Activated CD8-positive, alpha-beta memory T cell treated with anti-CD3 and anti-CD28 coated beads for 36 hours (primary cell): ENCODE measurements at regions not wholly inside any gene's neighbourhood (a gene's known extent, or its start where the extent isn't known, plus 50 kb on each side); places are given as distances from the start of the nearest gene placed in this dataset.

ENCODE experiments used
- CTCF ChIA-PET: fragments of 350-600 bp; sonication (Branson Sonifier 250); formaldehyde crosslinking; loops from one replicate; lab custom pipeline; 2021; ENCODE audit warnings: antibody characterized with exemption; lab: Charles Lee
- POLR2A ChIA-PET: fragments of 350-600 bp; sonication (Branson Sonifier 250); formaldehyde crosslinking; loops from one replicate; lab custom pipeline; 2021; ENCODE audit warnings: antibody characterized with exemption; lab: Charles Lee

DNA sequence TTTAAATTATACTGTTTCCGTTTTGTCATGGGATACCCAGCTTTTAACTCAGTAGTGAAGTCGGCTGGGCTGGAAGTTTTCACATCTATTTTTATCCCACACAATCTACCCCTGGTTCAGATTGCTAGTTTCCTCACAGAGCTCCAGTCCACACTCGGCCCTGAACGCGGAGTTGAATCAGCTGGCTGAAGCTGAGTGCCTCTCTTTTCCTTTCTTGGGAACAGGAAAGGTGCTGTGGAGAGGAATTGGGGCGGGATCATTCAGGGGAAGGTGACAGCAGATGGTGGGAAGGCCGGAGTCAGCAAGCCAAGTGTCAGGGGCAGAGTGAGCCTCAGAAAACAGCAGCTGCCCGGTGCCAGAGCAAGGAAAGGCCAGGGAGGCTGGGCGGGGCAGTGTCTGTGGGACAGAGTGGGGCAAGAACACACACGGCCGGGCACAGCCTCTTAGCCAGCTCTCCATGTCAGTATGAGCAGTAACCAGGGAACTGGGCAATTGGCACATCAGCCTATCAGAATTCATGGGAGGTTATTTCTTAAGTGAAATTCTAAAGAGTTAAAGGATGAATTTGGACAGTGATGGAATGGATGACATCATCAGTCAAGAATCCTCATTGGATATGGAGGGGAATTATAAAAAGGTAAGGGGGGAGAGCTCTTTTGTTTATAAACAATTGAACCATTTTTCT is 135.7 kb upstream of the IL12A start:
- CTCF ChIA-PET: no interaction called here
- POLR2A ChIA-PET: no interaction called here

DNA sequence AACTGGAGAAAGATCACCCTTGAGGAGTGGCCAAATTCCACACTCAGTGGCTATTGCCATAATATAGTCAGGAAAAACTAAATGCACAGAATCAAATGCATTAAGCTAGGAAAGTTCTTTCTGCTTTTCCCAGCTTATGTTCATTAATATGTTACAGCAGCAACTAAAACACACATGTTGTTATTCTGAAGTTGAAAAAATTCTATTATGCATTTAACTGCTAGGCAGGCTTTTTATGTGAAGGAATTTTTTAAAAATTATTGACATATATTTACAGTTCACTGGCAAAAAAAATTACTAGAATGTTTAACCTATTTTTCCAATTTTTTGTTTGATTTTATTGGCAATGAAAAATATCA is 135.2 kb upstream of the IL12A start:
- ChIA-PET POLR2A (no interaction called here), CTCF (no interaction called here)

DNA sequence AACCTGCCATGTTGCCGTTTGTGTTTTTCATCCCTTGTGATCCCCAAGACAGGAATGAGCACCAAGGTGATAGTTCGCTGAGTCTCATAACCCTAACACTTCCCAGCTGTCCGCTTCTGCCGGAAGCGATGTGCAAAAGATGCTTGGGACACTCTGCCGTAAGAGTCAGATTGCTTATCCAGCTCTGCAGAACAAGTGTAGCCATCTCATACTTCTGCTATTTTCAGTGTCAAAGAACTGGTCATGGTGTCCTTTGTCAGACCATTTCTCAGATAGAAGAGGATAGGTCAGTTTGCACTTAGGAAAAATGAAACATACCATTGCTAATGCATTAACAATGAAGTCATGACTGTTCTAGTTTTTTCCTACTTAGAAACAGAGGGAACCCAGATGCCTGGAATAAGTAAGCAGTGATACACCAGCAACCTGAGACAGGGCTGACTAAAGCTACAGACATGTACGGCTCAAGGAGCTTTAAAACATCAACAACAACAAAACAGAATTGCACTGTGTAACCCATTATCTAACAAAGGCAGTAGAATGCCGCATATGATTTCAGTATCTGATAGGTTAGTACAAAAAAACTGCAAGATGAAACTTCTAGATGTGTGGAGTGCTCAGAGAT is 134.0 kb upstream of the IL12A start:
- ChIA-PET POLR2A (no interaction called here), CTCF (interaction anchor here (0.9 kb wide), 1 partner anchor 26 kb away, joined by 3 read pairs; no protein-coding TSS in a partner anchor)

DNA sequence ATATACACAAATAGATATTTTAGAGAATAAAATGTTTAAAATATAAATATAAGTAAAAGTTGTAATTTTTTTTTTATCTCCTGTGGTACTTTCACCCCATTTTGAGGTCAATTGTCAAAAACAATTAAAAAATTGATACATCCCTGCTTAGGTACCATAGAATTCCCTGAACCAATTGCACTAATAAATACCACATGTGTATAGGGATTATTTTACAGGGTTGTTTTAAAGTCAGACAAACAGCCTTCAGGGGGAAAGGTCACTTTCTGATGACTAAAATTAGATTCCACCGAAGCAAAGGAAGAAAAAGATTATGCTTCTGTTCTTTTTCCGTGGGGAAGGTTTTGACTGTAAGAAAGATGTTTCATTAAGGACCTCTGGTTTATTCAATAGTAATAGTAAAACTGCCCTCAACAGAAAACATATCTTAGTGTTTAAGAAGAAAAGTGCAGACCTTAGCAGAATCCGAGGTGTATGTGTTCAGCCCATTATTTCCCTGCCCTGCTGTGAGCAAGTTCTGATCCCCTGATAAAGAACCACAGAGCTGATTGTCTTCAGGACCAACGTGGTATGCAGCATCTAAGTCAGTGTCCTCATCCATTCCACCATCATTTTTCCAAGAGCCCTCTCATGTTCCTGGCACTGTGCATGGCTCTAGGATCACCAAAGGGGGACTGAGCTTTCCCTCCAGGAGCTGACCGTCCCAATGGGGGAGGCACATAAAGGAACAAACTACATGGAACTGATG is 132.9 kb upstream of the IL12A start:
- ChIA-PET POLR2A (no interaction called here), CTCF (no interaction called here)

DNA sequence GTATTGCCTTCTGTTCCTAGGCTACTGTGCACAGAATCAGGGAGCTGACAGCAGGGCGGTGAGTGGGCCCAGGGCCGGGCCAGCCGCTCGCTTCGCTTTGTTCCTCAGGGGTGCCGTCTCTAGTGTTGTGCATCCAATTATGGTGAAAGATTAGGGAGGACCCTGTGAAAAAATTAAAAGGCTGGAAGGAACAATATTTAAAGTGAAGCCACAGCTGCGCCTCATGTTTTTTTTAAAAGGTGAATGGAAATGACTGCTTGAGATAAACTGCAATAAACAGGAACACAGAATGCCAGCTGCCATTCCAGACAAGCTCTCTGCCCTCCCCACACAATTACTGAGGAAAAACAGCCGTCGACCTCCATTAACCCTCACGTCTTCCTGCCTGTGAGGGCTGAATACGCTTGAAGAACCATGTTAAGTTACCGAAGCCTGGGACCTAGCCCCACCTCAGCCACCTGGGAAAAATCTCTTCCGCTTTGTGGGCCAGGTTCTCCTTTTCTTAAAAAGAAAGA is 132.0 kb upstream of the IL12A start:
- ChIA-PET POLR2A (no interaction called here), CTCF (no interaction called here)

DNA sequence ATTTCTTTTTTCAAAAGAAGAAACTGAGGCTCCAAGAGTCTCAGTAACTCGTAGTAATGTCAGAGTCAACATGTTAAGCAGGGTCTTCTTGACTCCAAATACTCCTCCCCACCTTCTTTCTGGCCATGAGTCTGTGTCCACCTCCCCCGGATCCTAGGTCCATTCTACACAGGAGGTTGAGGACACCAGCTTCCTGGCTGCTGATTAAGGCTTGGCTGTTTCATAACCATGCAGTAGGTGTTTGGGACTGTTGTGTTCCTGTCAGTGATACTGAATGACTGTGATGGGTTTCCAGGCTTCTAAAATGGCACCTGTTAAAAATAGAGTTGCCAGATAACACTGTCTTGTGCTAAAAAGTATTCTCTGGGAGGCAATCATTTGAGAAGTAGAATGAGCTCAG is 130.8 kb upstream of the IL12A start:
- ChIA-PET POLR2A (no interaction called here), CTCF (no interaction called here)

DNA sequence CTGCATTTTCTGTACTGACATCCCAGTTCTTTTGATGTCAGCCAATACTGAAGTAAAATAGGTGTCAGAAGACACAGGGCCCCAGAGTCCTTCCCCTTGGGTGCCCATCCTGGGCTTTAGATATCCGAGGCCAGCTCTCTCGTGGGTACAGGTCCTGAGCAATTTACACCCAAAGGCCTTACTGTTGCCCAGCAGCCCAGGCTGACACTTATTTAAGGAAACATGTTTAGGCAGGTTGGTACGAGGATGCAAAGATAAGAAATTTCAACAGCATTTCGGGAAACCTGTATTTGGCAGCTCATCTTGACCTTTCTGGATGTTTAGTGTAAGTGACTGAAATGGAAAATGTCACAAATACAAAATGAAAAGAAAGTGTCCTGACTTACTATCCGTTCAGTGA is 130.0 kb upstream of the IL12A start:
- CTCF ChIA-PET: no interaction called here
- POLR2A ChIA-PET: no interaction called here

DNA sequence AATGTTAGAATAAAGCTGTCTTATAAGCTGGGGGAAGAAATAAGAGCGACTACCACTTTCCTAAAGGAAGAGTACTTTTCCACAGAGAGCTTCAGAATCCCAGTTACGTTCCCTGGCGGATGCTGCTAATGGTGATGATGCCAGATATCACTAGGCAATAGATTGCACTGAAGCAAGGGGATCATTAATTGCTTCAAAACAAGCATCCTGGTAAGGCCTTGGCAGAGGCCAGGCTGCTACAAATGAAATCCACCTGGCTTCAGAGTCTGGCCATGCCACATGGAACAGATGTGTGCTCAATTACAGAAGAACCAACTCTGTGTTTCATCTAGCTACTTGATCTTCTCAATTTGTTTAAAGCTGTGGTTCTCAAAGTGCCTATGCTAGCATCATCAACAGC is 129.2 kb upstream of the IL12A start:
- CTCF ChIA-PET: no interaction called here
- POLR2A ChIA-PET: no interaction called here

DNA sequence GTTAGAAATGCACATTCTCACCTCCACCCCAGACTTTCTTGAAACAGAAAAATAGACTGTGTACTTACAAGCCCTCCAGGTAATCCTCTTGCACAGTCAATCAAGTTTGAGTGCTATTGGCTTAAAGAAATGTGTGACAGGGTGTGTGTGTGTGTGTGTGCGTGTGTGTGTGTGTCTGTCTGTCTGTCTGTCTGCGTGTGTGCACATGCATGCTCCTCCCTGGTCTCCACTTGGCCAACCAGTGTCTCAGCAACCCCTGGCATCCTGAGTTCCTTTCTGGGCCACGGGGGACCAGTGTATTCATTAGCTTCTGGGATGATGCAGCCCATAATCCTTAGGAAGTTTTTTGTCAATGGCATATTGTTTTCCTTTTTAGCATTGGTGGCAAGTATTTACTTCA is 128.8 kb upstream of the IL12A start:
- CTCF ChIA-PET: interaction anchor here (0.7 kb wide), 1 partner anchor 15 kb away, joined by 4 read pairs; no protein-coding TSS in a partner anchor

DNA sequence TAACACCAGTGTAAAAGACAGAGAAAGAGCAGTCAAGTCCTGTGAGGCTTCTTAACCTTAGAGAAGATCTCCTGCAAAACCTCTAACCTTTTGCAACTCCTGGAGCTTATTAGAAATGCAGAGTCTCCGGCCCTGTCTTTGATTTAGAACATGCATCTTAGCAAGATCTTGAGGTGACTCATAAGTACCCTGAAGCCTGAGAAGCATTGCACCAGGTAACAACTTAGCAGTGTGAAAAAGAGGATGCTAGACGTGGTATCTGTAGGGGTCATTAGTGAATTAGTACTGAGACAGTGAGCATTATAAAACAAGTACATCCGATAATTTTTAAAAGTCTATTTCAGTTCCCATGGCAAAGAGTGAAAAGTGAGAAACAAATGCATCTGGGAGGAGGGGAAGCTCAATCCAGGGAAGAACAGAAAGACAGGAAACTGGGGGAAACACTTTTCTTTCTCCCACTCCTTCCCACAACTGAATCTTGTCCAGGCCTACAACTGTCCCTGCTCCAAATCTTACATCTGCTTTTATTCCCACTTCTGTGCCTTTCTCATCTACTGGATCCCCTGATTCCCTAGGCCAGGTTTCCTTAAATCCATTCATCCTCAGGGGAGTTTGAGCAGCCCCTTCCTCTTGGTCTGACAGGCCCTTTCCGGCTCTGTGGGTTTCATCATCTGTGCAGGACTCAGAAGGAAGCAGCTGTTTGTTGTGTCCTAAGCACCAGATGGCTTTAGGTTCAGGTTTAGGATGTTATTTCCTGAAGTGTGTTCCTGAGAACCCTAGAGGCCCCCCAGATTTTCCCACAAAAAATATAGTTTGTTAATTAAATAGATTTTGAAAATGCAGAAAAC is 128.1 kb upstream of the IL12A start:
- ChIA-PET CTCF (interaction anchor here (0.7 kb wide), 1 partner anchor 16 kb away, joined by 4 read pairs; no protein-coding TSS in a partner anchor), POLR2A (no interaction called here)

More for the DNA sequence above, 128.8 kb upstream of the IL12A start:
- POLR2A ChIA-PET: no interaction called here

DNA sequence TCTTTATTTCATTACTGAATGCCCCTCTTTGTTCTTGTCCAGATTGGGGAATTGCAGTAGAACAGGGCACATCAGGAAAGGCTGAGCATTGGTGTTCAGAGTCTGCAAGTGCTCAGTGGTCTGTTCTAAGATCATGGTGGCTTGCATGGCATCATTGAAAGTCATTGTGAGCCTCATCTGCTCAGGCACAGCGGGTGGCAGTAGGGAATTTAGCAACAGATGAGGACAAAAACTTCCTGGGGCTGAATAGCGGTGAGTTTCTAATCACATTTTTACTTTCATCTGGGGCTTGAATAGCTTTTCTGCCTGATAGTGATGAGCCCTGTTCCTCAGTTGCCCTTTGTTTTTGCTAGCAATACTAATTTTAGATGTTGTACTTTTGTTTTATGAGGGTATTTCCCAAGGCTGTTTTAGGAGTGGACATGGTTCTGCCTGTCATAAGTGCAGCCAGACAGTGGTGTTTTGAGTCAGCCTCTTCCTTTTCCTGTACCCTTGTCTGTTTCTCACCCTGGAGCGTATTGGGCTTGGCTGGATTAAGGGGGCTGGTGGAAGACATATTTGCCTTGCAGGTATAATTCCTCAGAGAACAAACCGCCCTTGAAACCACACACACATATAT is 127.2 kb upstream of the IL12A start:
- ChIA-PET POLR2A (no interaction called here), CTCF (no interaction called here)

DNA sequence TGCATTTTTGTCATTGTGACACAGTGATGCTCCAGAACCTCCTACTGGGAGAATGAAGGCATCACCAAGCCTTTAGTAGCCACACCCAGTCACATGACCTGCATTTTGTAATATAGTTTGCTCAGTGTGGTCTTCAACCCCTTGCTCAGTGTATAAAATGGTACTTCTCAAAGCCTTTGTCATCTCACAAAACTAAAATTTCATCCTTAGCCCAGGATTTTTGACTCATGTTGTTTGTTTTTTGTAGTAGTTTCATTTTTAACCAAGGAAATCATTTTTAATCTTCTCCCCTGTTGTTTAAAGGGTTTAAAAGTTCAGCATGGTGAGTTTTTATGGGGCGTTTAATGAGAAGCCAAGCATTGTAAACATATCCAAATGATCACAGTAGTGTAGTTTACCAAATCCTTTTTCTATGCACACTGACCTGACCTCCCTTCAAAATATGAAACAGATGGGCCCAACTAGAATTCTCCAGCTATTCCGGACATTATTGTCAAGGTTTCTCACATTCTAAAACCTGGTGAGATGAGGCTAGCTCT is 123.5 kb upstream of the IL12A start:
- CTCF ChIA-PET: no interaction called here
- POLR2A ChIA-PET: no interaction called here

DNA sequence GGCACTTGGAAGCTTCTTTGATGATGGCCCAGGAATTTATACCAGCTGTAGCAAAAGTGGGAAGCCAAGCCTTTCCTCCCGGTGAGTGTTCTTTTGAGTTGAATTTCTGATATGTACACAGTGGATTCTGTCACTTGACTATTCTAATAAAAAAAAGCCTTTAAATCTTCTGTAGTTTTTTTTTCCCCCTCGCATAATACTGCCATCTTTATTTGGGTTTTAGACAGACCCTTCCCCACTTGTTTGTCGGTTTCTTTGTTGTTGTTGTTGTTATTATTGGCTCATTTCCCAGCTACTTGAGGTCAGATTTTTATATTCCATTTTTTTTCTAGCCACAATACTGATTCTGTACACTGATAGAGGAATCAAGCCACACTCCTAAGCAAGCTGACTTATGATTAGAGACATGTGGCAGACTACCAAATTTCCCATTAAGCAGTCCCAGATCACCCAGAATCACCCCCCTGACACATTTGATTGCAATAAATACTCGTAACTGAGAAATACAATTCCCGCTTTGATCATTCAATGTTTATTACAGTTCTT is 122.4 kb upstream of the IL12A start:
- CTCF ChIA-PET: interaction anchor here (0.5 kb wide), 1 partner anchor 623 kb away, joined by 3 read pairs; no protein-coding TSS in a partner anchor
- POLR2A ChIA-PET: no interaction called here

DNA sequence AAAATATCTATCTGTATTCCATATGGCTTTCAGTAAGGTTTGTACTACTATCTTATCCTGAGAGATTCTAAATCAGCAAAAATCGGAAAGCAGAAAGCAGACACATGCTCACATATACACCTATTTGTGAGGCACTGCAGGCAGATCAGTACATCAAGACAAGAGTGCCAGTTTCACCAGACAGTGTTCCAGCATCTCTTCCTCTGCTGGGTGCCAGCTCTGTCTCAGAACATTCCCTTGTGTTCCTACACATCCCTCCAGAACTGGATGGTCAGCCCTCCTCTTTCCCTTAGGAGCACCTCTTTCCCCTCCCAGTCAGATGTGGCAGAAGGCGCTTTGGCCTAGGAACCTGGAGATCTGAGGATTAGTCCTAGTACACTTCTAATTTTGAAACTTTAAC is 121.3 kb upstream of the IL12A start:
- ChIA-PET POLR2A (no interaction called here), CTCF (no interaction called here)

DNA sequence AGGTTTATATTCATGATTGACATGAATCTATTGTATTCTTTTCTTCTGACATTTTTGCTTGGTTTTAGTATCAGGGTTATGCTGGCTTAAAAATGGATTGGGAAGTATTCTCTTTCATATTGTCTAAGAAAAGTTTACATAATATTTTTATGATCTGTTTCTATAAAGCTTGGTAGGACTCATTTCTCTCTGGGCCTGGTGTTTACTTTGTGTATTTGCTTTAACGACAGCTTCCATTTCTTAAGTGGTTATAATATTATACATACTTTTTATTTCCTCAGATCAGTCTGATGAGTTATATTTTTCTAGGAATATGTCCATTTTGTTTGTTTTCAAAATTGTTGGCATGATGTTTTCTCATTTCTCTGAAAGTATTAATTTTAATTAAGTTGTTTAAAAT is 117.9 kb upstream of the IL12A start:
- ChIA-PET CTCF (no interaction called here), POLR2A (interaction anchor here (0.5 kb wide), 1 partner anchor 587 kb away, joined by 3 read pairs; no protein-coding TSS in a partner anchor)

DNA sequence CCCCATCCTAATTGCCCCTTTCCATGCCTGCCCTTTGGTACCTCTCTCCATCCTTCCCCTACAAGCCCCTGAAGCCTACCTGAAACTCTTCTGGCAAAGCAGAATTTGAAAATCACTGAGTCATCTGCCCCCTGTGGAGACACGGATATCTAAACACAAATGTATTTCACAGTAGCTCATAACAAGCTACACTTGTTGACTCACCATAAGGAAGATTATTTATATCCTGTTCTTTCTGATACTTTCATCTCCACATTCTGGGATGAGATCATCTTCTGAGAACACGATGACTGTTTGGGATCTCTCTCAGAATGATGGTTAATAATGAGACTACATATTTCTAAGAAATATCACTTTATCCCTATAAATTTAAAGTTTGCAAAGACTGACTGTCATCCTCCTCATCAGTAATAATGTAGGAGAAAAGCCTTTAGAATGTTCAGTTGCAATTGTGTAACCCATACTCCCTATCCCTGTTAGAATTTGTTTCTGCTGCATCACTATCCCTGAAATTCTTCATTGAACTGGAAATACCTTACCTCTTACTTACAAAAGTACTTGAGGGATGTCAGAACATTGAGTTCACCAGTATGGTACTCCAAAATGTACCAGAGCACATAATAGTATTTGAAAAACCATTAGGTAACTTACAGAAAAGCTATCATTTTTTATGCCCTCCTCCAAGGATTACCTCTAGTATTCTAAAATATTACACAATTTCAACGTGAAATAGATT is 116.1 kb upstream of the IL12A start:
- ChIA-PET POLR2A (no interaction called here), CTCF (no interaction called here)

DNA sequence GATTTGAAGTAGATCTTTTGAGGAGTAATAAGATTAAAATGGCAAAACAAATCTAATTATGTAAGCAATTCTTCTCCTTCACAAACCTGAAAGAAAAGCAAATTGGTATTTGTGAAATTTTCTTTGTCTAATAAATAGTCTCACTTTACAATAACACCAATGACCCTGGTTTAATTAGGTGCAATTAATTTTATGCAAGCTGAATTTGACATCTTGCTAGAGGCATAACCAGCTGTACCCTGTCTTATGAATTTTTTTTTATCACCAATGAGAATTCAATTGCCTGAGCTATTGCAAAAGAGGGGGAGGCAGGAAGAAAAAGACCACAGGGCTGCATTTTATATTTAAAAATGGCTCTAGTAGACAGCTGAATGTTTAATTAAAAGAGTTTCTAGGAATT is 113.5 kb upstream of the IL12A start:
- ChIA-PET CTCF (no interaction called here), POLR2A (no interaction called here)

DNA sequence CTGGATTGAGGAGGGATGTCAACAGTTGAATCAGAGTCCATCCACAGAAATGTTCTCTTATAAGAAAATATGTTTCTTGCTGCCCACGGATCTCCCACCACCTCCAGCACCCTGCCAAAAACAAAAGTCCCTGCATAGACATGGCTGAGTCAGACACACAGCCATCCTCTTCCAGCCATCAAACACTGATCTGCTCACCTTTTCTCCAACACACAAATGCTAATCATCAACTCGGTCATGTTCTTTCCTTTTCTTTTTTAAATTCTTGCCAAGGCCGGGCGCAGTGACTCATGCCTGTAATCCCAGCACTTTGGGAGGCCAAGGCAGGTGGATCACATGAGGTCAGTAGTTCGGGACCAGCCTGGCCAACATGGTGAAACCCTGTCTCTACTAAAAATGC is 110.7 kb upstream of the IL12A start:
- CTCF ChIA-PET: no interaction called here
- POLR2A ChIA-PET: no interaction called here
